Activated naive CD8-positive, alpha-beta T cell treated with anti-CD3 and anti-CD28 coated beads, Interleukin-2, amount 50 U/mL, for 24 hours (primary cell): ENCODE measurements at regions not wholly inside any gene's neighbourhood (a gene's known extent, or its start where the extent isn't known, plus 50 kb on each side); places are given as distances from the start of the nearest gene placed in this dataset.

ENCODE experiments used
- ATAC-seq: fragments of 150-1000 bp; cut with Tn5 transposase; one replicate; pipeline ENCODE4 v1.10.0; 2021
- DNase-seq: peaks from one replicate; pipeline ENCODE4 v3.0.0; 2021
- H3K27ac Mint-ChIP-seq: one replicate; pipeline ENCODE4 v1.8.0; 2021; ENCODE audit warnings: mild to moderate bottlenecking, mixed read lengths
- H3K27me3 Mint-ChIP-seq: one replicate; pipeline ENCODE4 v1.8.0; 2021; ENCODE audit warnings: mixed read lengths
- H3K36me3 Mint-ChIP-seq: one replicate; pipeline ENCODE4 v1.8.0; 2021; ENCODE audit warnings: low read depth, mixed read lengths
- H3K4me1 Mint-ChIP-seq: one replicate; pipeline ENCODE4 v1.8.0; 2021; ENCODE audit warnings: mixed read lengths
- H3K4me3 Mint-ChIP-seq: one replicate; pipeline ENCODE4 v1.8.0; 2021; ENCODE audit warnings: mild to moderate bottlenecking, moderate library complexity, mixed read lengths
- H3K9me3 Mint-ChIP-seq: one replicate; pipeline ENCODE4 v1.8.0; 2021; ENCODE audit warnings: mixed read lengths

DNA sequence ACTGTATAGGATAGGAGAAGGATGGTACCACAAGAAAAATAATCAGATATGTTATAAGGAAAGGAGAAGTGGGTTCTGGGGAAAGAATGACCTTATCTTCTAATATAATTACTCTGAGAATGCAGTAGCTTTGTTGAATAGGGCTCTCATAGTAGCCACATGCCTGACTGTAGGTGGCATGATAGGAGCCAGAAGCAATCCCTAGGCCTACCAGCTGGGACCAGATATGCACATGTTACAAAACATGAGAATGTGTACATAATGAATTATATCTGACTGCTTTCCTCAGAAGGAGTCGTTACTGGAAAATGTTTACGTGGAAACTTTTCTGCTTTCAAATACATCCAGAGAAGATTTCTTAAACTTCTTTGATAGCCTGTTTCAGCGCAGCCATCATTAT, 53.2 kb upstream of the FAM3C start:
- no peak overlapping the region for H3K27ac Mint-ChIP-seq
- H3K36me3 Mint-ChIP-seq: no peaks in the 10 kb centered on the region
- H3K4me3 Mint-ChIP-seq: no peak overlapping the region
- no peak for DNase-seq
- no peak for ATAC-seq
- peaks cover under 1% of the 10 kb centered on the region for H3K27me3 Mint-ChIP-seq
- H3K9me3 Mint-ChIP-seq: no peaks in the 10 kb centered on the region
- H3K4me1 Mint-ChIP-seq: no peaks in the 10 kb centered on the region

DNA sequence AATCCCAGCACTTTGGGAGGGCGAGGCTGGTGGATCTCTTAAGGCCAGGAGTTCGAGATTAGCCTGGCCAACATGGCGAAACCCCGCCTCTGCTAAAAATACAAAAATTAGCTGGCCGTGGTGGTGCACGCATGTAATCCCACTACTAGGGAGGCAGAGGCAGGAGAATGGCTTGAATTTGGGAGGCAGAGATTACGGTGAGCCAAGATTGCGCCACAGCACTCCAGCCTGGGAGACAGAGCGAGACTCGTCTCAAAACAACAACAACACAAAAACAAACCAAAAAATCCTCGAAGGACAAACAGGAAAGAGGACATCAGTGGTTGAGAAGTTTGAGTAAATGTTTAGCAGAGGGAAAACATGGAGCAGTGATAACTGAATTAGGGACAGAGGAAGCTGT, 52.3 kb upstream of the FAM3C start:
- DNase-seq: no peak
- Mint-ChIP-seq H3K4me1 (no peaks in the 10 kb centered on the region), H3K4me3 (no peak overlapping the region), H3K27me3 (no peaks in the 10 kb centered on the region), H3K36me3 (no peaks in the 10 kb centered on the region), H3K9me3 (no peaks in the 10 kb centered on the region), H3K27ac (no peak overlapping the region)
- no peak for ATAC-seq

DNA sequence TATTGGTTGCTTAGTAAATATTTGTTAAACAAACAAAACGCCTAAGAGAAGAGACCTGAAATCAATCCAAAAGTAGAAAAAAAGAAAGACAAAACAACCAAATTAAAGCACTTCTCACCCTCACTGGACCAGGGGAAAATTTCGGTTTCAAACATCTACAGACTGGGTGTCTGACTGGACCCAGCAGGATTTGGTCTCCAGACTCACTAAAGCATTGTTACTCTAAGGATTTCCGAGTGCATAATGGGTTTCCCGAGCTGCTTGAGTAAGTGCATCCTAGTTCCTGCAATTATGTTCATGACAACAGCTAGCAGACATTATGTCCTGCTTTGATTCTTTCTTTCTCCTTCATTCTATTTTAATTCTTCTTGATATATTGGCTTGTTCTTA, 51.8 kb upstream of the FAM3C start:
- no peak overlapping the region for H3K4me3 Mint-ChIP-seq
- no peaks in the 10 kb centered on the region for H3K9me3 Mint-ChIP-seq
- H3K27ac Mint-ChIP-seq: no peak overlapping the region
- no peaks in the 10 kb centered on the region for H3K36me3 Mint-ChIP-seq
- no peak for ATAC-seq
- peaks cover under 1% of the 10 kb centered on the region for H3K4me1 Mint-ChIP-seq
- no peak for DNase-seq
- no peaks in the 10 kb centered on the region for H3K27me3 Mint-ChIP-seq

DNA sequence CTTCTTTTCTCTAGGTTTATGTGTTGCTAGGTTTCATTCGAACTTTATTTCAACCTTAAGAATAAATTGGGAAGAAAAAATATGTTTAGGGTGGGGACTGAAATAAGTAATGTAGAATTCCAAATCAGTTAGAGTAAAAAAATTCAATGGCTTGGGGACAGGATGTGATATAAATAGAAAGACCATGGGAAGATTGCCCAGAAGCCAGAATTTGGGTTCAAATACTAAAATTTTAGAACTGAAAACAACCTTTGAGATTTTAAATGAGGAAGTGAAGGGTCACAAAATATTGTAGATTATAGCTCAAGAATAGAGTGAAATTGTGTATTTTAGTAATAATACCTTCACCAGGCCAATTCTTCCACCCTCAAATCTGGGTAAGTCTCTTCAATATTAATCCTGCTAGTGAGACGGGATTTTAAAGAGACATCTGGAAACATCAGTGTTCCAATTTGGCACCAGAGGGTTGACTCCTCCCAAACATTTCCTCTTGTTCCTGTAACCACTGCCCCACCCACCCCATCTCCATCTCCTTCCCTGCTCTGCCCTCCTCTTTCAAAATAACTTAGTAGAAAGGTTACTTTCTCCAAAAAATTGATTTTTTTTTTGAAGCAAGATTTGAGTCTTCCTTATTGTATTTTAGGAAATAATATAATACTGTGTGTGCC, 51.3 kb upstream of the FAM3C start:
- ATAC-seq: no peak
- no peak for DNase-seq
- H3K27ac Mint-ChIP-seq: no peak overlapping the region
- H3K4me1 Mint-ChIP-seq: peaks cover 4% of the 10 kb centered on the region
- no peaks in the 10 kb centered on the region for H3K27me3 Mint-ChIP-seq
- H3K36me3 Mint-ChIP-seq: no peaks in the 10 kb centered on the region
- no peak overlapping the region for H3K4me3 Mint-ChIP-seq
- H3K9me3 Mint-ChIP-seq: no peaks in the 10 kb centered on the region

DNA sequence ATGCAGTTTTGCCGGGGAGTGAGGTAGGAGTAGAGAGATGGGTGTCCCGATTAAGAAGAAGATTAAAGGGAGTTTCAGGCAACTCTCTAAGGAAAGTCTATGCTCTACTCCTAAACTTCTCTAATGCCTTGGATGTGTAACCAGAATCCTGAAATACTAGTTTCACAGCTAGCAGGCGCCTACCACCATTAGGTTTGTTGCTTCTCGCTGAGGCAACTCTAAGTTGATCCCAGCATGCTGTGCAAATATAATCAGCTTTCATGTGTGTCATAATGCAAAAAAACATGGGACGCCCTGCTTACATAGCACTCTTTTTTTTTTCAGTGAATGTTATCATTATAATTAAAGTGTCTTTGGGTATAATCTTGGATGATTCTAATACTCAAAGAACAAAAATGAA, 50.4 kb upstream of the FAM3C start:
- H3K4me3 Mint-ChIP-seq: no peak overlapping the region
- no peak for DNase-seq
- H3K4me1 Mint-ChIP-seq: peaks cover 5% of the 10 kb centered on the region
- no peaks in the 10 kb centered on the region for H3K36me3 Mint-ChIP-seq
- no peaks in the 10 kb centered on the region for H3K27me3 Mint-ChIP-seq
- ATAC-seq: no peak
- peaks cover under 1% of the 10 kb centered on the region for H3K9me3 Mint-ChIP-seq
- no peak overlapping the region for H3K27ac Mint-ChIP-seq
